Stomach (tissue), 4 donors: ENCODE measurements at regions not wholly inside any gene's neighbourhood (a gene's known extent, or its start where the extent isn't known, plus 50 kb on each side); places are given as distances from the start of the nearest gene placed in this dataset.
"Not testable (repeated sequence)": the region's sequence is repeated elsewhere in the genome, so short reads cannot be mapped to it uniquely, and the experiment has no call there.

Source experiments
- POLR2AphosphoS5 ChIP-seq, 3 donors: sonication (generic); formaldehyde crosslinking; IDR thresholded peaks; one replicate each; pipeline ENCODE4 v1.6.1; 2016; ENCODE audit warnings: antibody characterized with exemption in 3 of 3
- TF ChIP-seq, protein P1 (sequence below), 7 experiments: fragments of 450-650 bp in 4 of 7; fragments of 200-600 bp in 3 of 7; sonication (generic) in 3 of 7; IDR thresholded peaks; one replicate each; pipeline ENCODE4 v1.5.1; 2016 to 2019; ENCODE audit warnings: antibody characterized with exemption in 7 of 7, control low read depth in 2 of 7, mild to moderate bottlenecking in 1 of 7

DNA sequence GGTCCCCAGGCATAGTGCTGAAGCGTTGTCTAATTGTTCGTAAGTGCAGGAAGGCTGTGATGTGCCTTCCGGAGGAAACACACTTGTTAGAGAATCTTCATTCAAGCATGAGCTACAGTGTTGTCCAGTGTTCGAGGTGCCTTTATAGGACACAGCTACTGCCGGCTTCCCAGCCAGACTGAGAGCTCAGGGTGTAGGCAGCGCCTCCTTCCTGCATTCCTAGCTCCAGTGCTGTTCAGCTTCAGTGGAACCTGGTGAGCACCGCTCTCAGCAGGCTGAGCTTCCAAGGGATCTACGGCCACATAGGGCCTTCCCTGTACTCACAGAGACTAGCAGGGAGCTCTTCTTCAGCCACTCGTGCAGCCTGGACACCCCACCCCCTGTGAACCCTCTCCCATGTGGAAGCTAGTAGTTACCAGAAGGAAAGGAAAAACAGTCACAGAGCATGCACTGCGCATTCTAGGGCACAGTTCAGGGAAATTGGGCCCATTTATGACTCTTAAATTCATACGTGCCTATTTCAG, 87.9 kb upstream of the UXS1 start:
- TF ChIP-seq, protein P1, sequence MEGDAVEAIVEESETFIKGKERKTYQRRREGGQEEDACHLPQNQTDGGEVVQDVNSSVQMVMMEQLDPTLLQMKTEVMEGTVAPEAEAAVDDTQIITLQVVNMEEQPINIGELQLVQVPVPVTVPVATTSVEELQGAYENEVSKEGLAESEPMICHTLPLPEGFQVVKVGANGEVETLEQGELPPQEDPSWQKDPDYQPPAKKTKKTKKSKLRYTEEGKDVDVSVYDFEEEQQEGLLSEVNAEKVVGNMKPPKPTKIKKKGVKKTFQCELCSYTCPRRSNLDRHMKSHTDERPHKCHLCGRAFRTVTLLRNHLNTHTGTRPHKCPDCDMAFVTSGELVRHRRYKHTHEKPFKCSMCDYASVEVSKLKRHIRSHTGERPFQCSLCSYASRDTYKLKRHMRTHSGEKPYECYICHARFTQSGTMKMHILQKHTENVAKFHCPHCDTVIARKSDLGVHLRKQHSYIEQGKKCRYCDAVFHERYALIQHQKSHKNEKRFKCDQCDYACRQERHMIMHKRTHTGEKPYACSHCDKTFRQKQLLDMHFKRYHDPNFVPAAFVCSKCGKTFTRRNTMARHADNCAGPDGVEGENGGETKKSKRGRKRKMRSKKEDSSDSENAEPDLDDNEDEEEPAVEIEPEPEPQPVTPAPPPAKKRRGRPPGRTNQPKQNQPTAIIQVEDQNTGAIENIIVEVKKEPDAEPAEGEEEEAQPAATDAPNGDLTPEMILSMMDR (IDR thresholded peaks at IDR 0.05), result not testable (repeated sequence)
- TF ChIP-seq POLR2AphosphoS5 (IDR thresholded peaks at IDR 0.05), result not testable (repeated sequence)
